ENCODE measurements at regions not wholly inside any gene's neighbourhood (a gene's known extent, or its start where the extent isn't known, plus 50 kb on each side); places are given as distances from the start of the nearest gene placed in this dataset.

DNA sequence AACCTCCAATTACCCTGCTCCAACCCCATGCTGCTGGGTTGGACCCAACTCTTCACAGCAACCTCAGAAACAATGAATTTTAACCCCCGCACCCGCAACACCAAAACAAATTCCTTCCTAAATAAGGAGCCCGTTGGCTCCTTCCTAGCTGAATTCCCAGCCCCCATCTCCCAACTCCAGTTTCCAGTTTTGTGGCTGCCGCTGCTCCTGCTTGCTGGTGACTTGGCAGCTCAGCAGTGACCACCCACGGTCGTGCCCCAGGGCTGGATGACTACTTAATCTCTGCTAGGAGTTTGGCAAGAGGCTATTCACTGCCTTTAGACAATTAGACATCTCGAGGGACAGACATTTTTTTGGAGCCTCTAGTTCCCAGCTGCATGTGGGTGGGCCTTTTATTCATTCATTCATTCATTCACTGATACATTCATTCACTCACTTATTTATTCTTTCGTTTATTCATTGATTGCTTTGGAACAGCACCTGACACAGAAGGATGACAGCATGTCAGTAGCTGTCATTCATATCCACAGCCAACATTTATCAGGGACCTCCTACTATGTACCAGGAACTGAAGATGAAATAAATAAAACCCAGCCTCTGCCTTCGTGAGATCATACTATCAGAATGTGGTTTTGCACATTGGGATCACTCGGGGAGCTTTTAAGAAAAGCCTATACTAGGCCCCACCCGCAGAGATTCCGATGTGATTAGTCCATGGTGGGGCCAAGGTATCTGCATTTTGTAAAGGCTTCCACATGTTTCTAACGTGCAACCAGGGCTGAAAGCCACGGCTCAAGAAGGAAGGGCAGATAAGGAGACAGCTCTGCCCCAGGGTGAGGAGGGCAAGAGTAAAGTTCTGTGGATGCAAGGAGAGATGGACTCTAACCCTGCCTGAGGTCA lies 256.5 kb downstream of the SHQ1 start:
- peak; percentile 43 for DNase-seq (ENCODE audit: low read depth)

DNA sequence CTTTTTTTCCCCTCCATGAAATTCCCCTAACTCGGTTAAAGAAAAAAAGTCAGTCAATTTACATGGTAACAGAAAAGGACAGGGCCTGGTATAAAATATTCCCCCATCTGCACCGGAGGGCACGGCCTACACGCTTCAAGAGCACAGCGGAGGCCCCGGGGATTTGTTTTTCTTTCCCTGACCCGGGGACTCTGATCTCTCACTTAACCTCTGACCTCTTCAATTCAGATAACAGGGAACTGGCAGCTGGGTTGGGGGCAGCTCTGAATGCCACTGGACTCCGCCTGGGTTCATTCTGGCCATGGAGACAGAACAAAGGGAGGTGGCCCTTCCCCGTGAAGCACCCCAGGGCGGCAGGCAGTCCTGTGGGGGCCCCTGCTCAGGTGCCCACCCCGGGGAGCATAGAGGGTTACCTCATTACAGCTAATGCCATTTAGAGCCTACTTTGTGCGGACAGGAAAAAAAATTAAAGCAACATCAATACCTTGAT lies 257.5 kb downstream of the SHQ1 start:
- no peak for DNase-seq (ENCODE audit: low read depth)

DNA sequence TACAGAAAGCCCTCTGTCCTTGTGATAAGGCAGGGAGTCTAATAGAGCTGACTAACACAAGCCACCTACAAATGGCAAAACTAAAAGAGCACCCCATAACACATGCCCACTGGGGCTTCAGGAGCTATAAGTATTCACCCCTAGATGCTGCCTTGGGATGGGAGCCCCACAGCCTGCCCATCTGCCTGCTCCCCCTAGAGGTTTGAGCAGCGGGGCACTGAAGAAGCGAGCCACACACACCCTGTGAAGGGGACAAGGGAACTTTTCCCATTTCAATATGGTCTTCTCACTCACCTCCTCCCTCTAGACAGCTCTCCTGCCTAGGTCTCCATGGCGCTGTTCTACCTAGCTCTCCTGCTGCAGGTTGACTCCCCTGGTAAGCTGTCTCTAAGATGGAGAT lies 261.0 kb downstream of the SHQ1 start:
- no peak for DNase-seq (ENCODE audit: low read depth)

DNA sequence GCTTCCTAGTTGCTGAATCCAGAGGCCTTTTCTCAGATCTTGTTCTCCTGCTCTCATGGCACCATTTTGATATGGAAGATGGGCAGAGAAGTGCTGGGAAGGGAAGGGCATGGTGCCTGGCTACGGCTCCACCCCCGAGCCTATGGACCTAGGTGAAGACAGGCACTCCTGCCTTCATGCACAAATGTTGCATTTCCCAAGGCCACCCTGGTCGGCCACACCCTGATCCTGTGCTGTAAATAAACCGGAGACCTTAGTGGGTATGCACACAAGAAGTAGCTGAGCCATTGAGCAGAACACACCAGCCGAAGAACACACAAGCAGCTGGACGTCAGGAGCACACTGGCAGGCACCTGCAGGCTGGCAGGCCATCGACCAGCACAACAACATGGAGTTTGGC lies 261.6 kb downstream of the SHQ1 start:
- DNase-seq (ENCODE audit: low read depth) = no peak

DNA sequence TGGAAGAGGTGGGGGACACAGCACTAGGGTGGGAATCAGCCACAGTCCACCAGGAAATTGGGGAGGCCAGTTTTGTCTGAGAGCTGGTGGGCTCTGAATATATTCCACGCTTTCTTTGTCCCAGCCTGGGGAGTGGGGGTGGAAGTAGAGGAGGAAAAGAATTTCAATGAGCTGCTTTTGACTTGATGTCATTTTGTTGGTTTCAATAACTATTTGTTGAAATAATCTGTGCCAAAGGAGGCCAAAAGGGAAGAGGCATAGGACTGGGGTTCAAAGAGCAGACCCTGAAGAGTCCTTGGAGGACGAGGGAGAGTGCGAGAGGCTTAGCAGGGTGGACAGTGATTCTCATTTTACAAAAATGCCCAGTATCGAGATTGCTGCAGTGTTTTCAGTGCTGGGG lies 262.3 kb downstream of the SHQ1 start:
- no peak for DNase-seq (ENCODE audit: low read depth)

DNA sequence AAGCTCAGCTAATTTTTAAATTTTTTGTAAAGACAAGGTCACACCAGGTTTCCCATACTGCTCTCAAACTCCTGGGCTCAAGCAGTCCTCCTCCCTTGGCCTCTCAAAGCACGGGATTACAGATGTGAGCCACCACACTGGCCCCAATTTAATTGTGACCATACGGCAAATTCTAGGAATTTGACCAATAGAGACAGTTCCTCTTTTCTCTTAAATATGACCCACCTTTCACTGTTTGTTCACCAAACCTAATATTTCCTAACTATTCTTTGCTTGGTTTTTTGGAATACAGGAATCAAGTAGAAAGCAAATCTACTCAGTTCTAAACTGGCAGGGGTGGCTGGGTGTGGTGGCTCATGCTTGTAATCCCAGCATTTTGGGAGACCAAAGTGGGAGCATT lies 264.0 kb downstream of the SHQ1 start:
- DNase-seq (ENCODE audit: low read depth) = no peak

DNA sequence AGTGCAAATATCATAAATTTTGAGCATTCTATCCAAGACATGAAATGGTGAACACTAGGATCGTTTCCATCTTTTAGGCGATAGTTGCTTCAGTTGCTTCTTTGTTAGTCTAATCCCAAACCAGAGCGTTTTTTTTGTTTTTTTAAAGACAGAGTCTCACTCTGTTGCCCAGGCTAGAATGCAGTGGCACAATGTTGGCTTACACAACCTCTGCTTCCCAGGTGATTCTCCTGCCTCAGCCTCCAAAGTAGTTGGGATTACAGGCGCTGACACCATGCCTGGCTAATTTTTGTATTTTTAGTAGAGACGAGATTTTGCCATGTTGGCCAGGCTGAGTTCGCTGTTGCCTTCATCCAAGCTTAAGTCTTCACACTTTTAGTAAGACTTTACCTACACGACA lies 265.3 kb downstream of the SHQ1 start:
- DNase-seq (ENCODE audit: low read depth) = no peak

DNA sequence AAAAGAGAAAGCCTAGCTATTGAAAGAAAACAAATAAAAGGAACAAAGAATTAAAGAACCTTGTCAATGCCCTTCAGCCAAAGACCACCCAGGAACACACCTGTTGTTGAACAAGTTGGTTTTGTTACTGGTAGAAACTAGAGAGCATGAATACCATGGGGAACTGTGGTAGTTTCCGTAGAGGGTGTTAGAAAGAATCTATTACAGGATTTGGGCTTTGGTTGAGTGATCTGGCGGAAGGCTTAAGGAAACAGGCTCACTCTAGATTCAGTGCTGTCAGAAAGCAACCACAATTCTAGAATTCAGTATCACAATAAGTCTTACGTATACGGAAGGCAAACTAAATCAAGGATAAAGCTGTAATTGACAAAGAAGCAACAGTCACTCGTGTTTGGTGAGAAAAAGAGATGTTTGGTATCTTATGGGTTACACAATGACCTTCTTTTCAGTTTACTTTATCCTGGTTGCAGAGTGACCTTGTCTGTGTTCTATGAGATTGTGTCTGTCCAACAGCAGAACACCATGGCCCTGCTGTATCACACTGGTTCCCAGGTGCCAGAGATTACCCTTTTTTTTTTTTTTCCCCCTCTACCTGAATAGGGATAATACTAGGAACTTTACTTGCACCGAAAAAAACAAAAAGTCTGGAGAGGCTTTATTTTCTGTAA lies 265.9 kb downstream of the SHQ1 start:
- DNase-seq (ENCODE audit: low read depth) = no peak

DNA sequence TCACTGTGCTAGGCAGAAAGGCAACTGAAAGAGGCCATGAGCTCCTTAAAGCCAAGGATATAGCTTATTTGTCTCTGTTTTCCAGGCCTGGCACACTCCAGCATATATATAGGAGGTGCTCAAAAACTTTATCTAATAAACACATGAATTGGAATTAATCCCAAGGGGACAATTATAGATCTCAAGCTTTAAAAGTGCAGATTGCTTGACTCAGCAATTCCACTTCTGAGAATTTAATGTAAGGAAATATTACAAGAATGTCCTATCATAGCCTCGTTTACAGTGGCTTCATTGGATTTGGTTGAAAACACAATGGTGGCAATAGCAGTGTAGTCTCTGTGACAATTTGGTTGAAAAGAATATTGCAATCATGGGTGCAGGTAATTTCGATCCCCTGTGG lies 267.3 kb downstream of the SHQ1 start:
- DNase-seq (ENCODE audit: low read depth) = no peak

DNA sequence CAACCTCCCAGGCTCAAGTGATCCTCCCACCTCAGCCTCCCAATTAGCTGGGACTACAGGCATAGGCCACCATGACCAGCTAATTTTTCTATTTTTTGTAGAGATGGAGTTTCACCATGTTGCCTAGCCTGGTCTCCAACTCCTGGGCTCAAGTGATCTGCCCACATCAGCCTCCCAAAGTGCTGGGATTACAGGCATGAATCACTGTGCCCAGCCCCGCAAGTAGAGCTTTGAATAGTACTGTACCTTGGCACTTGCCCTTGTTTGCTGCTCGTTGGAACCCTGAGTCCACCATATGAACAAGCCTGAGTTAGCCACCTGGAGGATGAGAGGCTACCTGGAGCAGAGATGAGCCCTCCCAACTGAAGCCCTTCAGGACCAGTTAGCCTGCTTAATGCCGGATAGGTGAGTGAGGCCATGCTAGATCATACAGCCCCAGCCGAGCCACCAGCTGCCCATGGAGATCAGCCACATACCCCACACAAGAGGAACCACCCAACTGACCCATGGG lies 267.9 kb downstream of the SHQ1 start:
- DNase-seq (ENCODE audit: low read depth) = no peak

DNA sequence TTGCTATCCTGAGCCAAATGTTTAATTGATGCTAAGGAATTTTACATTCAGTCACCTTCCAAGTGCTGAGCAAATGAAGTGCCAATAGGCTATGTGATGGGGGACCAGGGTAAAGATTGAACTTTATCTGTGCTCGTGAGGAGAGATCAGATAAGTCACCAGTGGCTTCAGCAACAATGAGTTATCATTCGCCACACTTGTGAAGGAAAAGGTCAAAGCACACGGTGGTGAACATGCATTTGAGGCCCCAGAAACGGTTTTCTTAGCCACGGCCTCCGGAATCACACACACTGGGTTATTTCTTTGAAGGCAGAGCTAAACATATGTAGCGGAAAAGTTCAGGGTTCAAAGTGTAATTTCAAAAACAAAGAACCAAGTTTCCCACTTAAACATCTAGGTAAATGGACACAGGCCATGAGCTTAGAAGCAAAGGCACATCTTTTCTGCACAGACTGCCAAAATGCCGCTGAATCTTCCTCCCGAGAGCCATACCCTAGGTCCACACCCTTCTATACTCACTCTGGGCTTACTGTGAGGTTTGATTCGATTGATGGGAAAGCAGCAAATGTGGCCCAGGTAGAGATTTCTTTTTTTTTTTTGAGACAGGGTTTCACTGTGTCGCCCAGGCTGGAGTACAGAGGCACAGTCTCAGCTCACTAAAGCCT lies 268.5 kb downstream of the SHQ1 start:
- no peak for DNase-seq (ENCODE audit: low read depth)

DNA sequence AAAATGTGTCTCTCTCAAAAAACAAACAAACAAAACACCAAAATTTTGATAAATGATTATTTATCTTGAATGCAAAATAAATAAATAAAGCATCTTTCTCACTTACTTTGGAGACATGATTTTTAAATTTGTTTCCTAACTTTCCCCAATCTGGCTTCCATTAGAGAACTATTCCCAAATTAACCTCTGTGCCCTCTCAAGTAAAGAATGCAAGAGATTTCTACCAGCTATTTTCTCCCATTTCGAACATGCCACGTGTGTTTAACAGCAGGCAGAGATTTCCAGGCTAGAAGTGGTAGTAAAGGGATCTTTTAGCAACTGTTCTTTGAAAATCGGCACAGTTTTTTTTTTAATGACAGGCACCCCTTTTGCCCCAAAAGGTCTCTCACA lies 269.1 kb downstream of the SHQ1 start:
- DNase-seq (ENCODE audit: low read depth) = no peak

DNA sequence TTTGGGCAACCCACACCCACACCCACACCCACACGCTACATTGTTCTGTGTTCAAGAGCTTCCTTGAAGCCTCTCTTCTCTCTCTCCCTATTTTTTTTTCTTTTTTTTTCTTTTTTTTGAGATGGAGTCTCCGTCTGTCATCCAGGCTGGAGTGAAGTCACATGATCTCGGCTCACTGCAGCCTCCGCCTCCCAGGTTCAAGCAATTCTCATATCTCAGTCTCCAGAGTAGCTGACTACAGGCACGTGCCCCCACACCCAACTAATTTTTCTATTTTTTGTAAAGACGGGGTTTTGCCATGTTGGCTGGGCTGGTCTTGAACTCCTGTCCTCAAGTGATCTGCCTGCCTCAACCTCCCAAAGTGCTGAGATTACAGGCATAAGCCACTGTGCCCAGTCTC lies 271.1 kb downstream of the SHQ1 start:
- no peak for DNase-seq (ENCODE audit: low read depth)

DNA sequence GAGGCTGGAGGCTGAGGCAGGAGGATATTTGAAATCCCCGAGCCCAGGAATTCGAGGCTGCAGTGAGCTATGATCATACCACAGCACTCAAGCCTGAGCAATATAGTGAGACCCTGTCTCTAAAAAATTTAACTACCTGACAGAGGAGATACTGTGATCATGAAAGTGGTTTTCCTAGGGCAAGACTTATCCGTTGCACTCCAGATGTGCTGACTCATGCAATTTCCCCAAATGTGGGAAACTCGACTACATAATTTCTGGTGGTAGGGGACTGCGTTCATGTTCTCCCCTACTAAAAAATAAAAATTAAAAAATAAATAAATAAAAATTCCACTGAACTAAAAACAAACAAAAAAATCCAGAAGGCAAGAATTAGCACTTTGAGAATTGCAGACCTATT lies 271.7 kb downstream of the SHQ1 start:
- DNase-seq (ENCODE audit: low read depth) = no peak

DNA sequence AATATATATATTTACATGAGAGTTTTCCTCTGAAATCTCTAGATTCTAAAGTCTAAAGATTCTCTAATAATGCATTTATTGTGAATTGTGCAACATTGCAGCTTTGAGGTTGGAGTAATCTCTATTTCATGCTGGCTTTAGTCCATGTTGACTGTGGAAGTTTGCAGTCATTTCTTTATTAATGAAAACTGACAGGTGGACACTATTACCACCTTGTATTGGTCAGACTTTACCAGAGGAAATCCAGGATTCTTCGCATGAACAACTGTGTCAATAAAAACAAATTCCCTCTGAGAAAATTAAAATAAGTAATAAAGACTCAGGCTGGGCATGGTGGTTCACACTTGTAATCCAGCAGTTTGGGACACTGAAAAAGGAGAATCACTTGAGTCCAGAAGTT lies 274.1 kb downstream of the SHQ1 start:
- DNase-seq (ENCODE audit: low read depth) = peak; percentile 14

DNA sequence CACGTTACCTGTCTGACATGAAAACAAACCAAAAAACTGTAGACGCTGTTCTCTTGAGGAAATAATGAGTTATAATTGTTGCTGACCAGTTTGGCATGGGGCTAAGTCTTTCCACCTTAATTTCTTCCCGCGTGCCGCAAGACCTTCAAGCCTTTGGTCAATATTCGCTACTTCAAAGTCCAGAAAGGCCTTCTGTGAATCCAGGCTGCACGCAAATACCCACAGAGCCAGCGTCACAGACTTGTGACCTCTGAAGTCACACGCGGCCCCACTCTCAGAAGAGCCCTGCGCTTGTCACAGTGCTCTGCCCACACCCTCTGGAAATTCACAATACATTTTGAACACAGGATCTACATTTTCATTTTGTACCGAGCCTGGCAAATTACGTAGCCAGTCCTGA lies 275.2 kb downstream of the SHQ1 start:
- no peak for DNase-seq (ENCODE audit: low read depth)

DNA sequence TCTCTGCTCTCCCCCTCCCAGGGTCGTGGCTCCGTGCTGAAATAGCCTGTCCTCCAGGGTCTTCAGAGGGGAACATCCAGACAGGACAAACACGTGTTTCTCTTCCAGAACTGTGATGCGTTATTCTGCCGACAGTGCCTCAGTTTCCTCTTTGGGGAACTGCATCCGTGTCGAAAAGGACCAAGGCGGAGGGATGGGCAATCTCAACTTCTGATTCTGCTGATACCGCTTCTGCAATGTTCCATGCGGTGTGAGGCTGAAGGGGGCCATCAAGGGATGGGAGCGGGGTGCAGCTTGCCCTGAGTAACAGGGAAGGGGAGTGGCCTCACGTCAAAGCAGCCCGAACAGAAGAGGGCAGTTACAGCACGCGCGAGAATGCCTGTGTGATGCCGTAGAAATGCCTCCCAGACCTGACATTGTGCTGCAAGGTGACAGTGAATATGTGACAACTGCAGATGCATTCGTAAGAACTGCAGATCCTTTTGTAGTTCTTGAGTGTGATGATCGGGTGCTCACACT lies 275.7 kb downstream of the SHQ1 start:
- no peak for DNase-seq (ENCODE audit: low read depth)

DNA sequence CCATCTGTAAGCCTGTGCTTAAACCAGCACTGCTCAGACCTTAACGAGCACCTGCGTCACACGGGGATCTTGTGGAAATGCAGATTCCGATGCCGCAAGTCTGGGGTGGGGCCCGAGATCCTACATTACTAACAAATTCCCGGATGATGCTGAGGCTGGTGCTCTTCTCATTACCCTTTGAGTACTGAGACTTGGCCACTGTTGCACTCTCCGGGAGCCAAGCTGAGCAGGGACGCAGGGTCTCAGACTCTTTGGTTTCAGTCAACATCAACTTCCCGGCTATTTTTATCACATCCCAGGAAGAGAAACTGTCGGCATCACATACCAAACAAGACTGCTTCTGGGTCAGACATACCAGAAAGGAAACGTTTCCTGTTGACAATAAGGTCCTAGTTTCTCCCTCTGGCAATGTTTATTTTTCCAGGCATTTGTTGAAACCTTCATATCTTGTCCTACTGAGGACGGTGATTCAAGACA lies 276.6 kb downstream of the SHQ1 start:
- peak; percentile 15 for DNase-seq (ENCODE audit: low read depth)

DNA sequence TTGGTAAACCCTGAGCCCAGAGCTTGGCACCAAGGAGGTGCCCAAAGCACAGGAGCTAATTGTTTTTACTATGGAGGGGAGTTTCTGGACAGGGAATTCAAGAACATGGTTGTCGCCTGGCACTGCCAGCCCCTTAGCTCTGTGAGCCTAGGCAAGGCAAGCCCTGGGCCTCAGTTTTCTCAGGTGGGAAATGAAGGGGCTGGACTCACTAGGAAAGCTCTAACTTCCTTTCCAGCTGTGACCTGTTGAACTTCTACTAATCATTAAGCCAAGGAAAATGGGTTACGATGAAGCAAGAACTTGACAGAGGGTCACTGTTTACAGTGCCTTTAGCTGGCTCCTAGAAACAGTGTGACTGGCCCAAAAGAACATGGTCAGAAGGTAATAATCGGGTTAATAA lies 277.2 kb downstream of the SHQ1 start:
- DNase-seq (ENCODE audit: low read depth) = no peak

DNA sequence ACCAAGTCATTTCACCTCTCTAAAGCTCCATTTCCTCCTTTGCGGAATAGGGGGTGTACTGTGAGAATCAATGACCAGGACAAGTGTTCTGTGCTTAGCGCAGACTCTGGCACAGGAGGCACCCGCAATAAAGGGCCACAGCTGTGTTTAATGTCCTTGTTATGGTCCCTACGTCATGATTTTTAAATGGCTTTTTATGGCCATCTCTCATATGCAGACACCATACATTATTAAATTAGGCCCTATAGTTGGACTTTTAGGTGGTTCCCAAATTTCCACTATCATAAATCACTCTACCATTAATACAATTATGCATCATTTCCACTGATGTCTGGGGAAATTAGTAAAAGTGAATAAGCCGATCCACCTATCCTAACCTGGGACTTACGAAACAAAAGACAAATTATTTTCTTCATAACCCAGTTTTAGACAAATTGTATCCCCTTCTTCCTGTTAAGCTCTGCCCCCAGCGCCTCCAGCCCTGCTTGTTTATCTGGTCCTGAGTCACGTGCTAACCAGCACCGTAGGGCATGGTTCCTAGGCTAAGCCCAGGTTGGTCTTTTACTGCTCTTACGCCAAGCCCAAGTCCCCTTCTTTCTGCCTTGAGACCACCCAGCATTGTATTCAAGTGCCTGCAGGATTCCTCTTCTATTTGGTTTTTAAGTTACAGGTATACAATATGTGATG lies 278.3 kb downstream of the SHQ1 start:
- DNase-seq (ENCODE audit: low read depth) = no peak

DNA sequence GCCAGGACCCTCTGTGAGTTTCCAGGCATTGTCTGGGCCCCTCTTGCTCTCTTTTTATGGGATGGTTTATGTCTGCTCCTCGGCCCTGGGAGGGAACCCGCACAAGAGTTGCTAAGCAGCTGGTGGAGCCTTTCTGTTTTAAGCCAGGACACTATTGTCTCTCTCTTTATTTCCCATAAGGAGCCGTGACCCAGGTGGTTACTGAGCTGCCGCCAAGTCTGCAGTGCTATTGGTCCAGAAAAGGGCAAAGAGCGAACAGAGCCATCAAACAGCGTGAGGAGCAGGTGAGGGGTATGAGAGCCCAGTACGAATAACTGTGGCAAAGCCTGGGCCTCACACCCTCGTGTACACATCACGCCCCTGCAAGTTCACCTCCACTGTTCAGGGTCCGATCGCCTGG lies 280.2 kb downstream of the SHQ1 start:
- no peak for DNase-seq (ENCODE audit: low read depth)

DNA sequence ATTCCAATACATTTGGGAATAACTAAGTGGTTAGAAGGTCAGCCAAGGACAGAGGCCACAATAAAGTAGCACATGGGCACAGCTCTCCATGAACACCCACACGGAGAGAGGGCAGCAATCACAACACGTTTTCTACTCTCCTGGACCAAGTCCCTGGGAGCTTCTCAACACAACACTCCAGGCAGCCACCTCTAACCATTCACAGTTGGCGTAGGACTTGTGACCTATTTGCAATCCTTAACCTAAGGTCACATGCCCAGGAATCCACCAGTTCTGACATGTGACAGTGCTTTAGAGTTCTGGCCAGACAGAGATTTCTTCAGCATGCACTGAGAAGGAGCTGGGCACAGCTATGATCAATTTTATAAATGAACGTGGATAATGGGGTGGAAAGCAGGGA lies 280.8 kb downstream of the SHQ1 start:
- DNase-seq (ENCODE audit: low read depth) = no peak
